ENCODE measurements at regions not wholly inside any gene's neighbourhood (a gene's known extent, or its start where the extent isn't known, plus 50 kb on each side); places are given as distances from the start of the nearest gene placed in this dataset.
A peak's percentile ranks its signal among the peaks of the same experiment; 100 is the strongest.

DNA sequence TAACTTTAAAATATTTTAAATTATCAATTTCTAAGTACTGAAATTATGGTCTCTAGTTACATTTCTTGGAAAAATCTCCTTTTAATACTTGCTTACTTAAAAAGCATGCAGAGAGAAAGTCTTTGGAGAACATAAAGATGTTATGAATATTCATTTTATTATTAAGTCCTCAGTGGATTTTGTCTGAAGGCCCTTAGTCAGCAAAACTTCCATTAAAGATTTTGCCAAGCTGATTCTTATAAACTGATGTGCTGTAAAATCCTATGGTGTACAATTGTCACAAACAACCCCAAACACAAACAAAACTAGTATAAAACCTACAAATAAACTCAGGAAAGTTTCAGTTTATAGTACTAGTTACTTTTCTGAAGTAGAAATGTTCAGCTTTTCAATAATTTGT, 372.7 kb downstream of the MEI4 start:
- TF ChIP-seq MAFK (IDR thresholded peaks at IDR 0.05; ENCODE audit: low read depth, low read length): peak; percentile 85
- TF ChIP-seq, protein P1, sequence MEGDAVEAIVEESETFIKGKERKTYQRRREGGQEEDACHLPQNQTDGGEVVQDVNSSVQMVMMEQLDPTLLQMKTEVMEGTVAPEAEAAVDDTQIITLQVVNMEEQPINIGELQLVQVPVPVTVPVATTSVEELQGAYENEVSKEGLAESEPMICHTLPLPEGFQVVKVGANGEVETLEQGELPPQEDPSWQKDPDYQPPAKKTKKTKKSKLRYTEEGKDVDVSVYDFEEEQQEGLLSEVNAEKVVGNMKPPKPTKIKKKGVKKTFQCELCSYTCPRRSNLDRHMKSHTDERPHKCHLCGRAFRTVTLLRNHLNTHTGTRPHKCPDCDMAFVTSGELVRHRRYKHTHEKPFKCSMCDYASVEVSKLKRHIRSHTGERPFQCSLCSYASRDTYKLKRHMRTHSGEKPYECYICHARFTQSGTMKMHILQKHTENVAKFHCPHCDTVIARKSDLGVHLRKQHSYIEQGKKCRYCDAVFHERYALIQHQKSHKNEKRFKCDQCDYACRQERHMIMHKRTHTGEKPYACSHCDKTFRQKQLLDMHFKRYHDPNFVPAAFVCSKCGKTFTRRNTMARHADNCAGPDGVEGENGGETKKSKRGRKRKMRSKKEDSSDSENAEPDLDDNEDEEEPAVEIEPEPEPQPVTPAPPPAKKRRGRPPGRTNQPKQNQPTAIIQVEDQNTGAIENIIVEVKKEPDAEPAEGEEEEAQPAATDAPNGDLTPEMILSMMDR (conservative IDR thresholded peaks at IDR 0.05; ENCODE audit: low read depth, low read length): no peak
- TF ChIP-seq RFX5 (IDR thresholded peaks at IDR 0.05; ENCODE audit: low read depth, low read length): no peak
- no peak for TF ChIP-seq RAD21 (IDR thresholded peaks at IDR 0.05; ENCODE audit: low read length)

All from IMR-90 (cell line).